PC-3 (cell line): ENCODE measurements at regions not wholly inside any gene's neighbourhood (a gene's known extent, or its start where the extent isn't known, plus 50 kb on each side); places are given as distances from the start of the nearest gene placed in this dataset.

Experiments
- ATAC-seq: fragments of 200-7000 bp; cut with Tn5 transposase; 2 replicates; pipeline ENCODE4 v1.9.1; 2020; ENCODE audit warnings: mild to moderate bottlenecking, moderate library complexity
- BruUV-seq: library from RNA; stranded (reverse); fragments of 400-500 nt; replicated peaks from 2 replicates; lab custom pipeline; 2021; lab: Mats Ljungman, UMichigan
- CTCF ChIA-PET: fragments of 300-600 bp; sonication (Branson Sonifier 250); formaldehyde crosslinking; loops from one replicate; lab custom pipeline; 2022; ENCODE audit warnings: antibody characterized with exemption; lab: Charles Lee
- POLR2A ChIA-PET: fragments of 300-600 bp; sonication (Branson Sonifier 250); formaldehyde crosslinking; loops from one replicate; lab custom pipeline; 2022; ENCODE audit warnings: antibody characterized with exemption; ENCODE audit not compliant: unreplicated experiment; lab: Charles Lee
- DNase-seq: peaks from one replicate; pipeline ENCODE4 v3.0.0-alpha.2; 2015
- H2AFZ ChIP-seq: fragments of 300-600 bp; sonication (generic); 2 replicates; pipeline ENCODE4 v1.6.0; 2016; ENCODE audit warnings: antibody characterized with exemption, low read length
- H3F3A ChIP-seq: fragments of 300-600 bp; sonication (generic); one replicate; pipeline ENCODE4 v1.6.0; 2017; ENCODE audit warnings: antibody characterized with exemption, low read length, control low read depth, mild to moderate bottlenecking; ENCODE audit not compliant: unreplicated experiment
- H3K27ac ChIP-seq: fragments of 300-600 bp; sonication (generic); 2 replicates; pipeline ENCODE4 v1.5.1; 2016; ENCODE audit warnings: mild to moderate bottlenecking, low read length
- H3K27me3 ChIP-seq: fragments of 300-600 bp; sonication (generic); 2 replicates; pipeline ENCODE4 v1.6.1; 2016; ENCODE audit warnings: low read length, mixed read lengths
- H3K36me3 ChIP-seq: fragments of 300-600 bp; sonication (generic); 2 replicates; pipeline ENCODE4 v1.6.1; 2016; ENCODE audit warnings: low read depth, mixed run types, low read length, mixed read lengths
- H3K4me1 ChIP-seq: fragments of 300-600 bp; sonication (generic); 2 replicates; pipeline ENCODE4 v1.5.1; 2016; ENCODE audit warnings: low read length; ENCODE audit not compliant: insufficient read depth
- H3K4me2 ChIP-seq: fragments of 300-600 bp; sonication (generic); 2 replicates; pipeline ENCODE4 v1.6.0; 2016; ENCODE audit warnings: low read length
- H3K4me3 ChIP-seq: fragments of 300-600 bp; sonication (generic); 2 replicates; pipeline ENCODE4 v1.5.1; 2016; ENCODE audit warnings: mild to moderate bottlenecking, low read length, mixed read lengths
- H3K79me2 ChIP-seq: fragments of 300-600 bp; sonication (generic); 2 replicates; pipeline ENCODE4 v1.6.1; 2017; ENCODE audit warnings: low read length, mixed read lengths
- H3K9ac ChIP-seq: fragments of 300-600 bp; sonication (generic); 2 replicates; pipeline ENCODE4 v1.6.0; 2016; ENCODE audit warnings: mild to moderate bottlenecking, low read length
- H3K9me2 ChIP-seq: fragments of 300-600 bp; sonication (generic); replicated peaks from 2 replicates; pipeline ENCODE4 v1.6.1; 2016; ENCODE audit warnings: mixed run types, low read length, mixed read lengths
- H3K9me3 ChIP-seq: fragments of 300-600 bp; sonication (generic); 2 replicates; pipeline ENCODE4 v1.6.1; 2016; ENCODE audit warnings: low read length, mixed read lengths
- H4K20me1 ChIP-seq: fragments of 300-600 bp; sonication (generic); 2 replicates; pipeline ENCODE4 v1.6.1; 2016; ENCODE audit warnings: low read length, mixed read lengths
- CTCF ChIP-seq: fragments of 300-600 bp; sonication (generic); conservative IDR thresholded peaks from 2 replicates; pipeline ENCODE4 v1.5.1; 2017; ENCODE audit warnings: antibody characterized with exemption, low read depth, mild to moderate bottlenecking, low read length
- EZH2 ChIP-seq: fragments of 300-600 bp; sonication (generic); IDR thresholded peaks from one replicate; pipeline ENCODE4 v1.6.1; 2017; ENCODE audit warnings: antibody characterized with exemption, mild to moderate bottlenecking, low read length; ENCODE audit not compliant: unreplicated experiment
- EZH2phosphoT487 ChIP-seq: fragments of 300-600 bp; sonication (generic); IDR thresholded peaks from 2 replicates; pipeline ENCODE4 v1.6.1; 2018; ENCODE audit warnings: mild to moderate bottlenecking, antibody characterized with exemption, low read length, borderline replicate concordance
- intact Hi-C: fragments of 100-400 bp; cut with micrococcal nuclease; formaldehyde crosslinking; loops from 2 replicates; pipeline ENCODE4 v1.9.0; 2023

DNA sequence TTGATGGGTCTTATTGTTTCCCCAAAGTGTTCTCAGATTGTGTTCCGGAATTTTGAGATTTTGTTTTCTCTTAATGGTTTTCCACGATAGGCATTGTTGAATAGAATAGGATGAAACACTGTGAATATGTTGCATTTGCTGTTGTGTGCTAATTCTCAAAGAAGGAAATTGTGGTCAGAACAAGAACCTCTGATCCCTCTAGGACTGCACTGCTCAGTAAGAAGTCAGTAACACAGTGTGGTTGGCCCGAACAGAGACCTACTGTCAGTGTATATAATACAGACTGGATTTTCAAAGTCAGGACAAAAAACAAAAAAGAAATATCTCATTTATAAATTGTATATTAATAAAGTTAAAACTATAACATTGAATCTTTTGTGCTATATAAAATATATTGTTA is 494.8 kb downstream of the MAT2B start:
- H3K4me2 ChIP-seq, result no peak overlapping the region
- no peak for ATAC-seq
- no peaks in the 10 kb centered on the region for H3K79me2 ChIP-seq
- no peaks in the 10 kb centered on the region; the same call in 1 of the 2 replicates for H3K9me3 ChIP-seq
- TF ChIP-seq EZH2phosphoT487 (no peak), EZH2 (no peak), CTCF (no peak)
- H3K4me3 ChIP-seq, result no peak overlapping the region
- H3K4me1 ChIP-seq, result no peaks in the 10 kb centered on the region
- no peak overlapping the region for H2AFZ ChIP-seq
- intact Hi-C loops, result no loop called here
- no peak for DNase-seq
- no peaks in the 10 kb centered on the region for H3K9me2 ChIP-seq
- no peaks in the 10 kb centered on the region for H3K27me3 ChIP-seq
- no peaks in the 10 kb centered on the region for H4K20me1 ChIP-seq
- BruUV-seq, result no TSS peak
- no peak overlapping the region for H3K9ac ChIP-seq
- no peaks in the 10 kb centered on the region for H3K36me3 ChIP-seq
- H3K27ac ChIP-seq, result no peak overlapping the region
- ChIA-PET CTCF (no interaction called here), POLR2A (no interaction called here)
- no peaks in the 10 kb centered on the region for H3F3A ChIP-seq

GRCh38 chr5:164000819-164001218 is 495.4 kb downstream of the MAT2B start:
- ChIA-PET POLR2A (no interaction called here), CTCF (no interaction called here)
- Histone ChIP-seq H3K9ac (no peak overlapping the region), H3K79me2 (no peaks in the 10 kb centered on the region), H3K4me1 (no peaks in the 10 kb centered on the region), H2AFZ (no peak overlapping the region), H3K27ac (no peak overlapping the region), H3K27me3 (no peaks in the 10 kb centered on the region), H3K9me3 (no peaks in the 10 kb centered on the region; the same call in 1 of the 2 replicates), H3K36me3 (no peaks in the 10 kb centered on the region), H3F3A (no peaks in the 10 kb centered on the region), H3K4me2 (no peak overlapping the region), H3K9me2 (no peaks in the 10 kb centered on the region), H3K4me3 (no peak overlapping the region), H4K20me1 (no peaks in the 10 kb centered on the region)
- intact Hi-C loops, result no loop called here
- no peak for DNase-seq
- ATAC-seq, result no peak
- TF ChIP-seq EZH2 (no peak), EZH2phosphoT487 (no peak), CTCF (no peak)
- no TSS peak for BruUV-seq

GRCh38 chr5:164002214-164002613 is 496.8 kb downstream of the MAT2B start:
- BruUV-seq, result no TSS peak
- no peaks in the 10 kb centered on the region for H3K9me3 ChIP-seq
- H4K20me1 ChIP-seq, result no peaks in the 10 kb centered on the region
- no peak overlapping the region for H3K27ac ChIP-seq
- TF ChIP-seq EZH2phosphoT487 (no peak), CTCF (no peak), EZH2 (no peak)
- ATAC-seq (no peak), DNase-seq (peak; percentile 25)
- H3K9me2 ChIP-seq, result no peaks in the 10 kb centered on the region
- CTCF ChIA-PET, result no interaction called here
- no peaks in the 10 kb centered on the region for H3K36me3 ChIP-seq
- H3K4me1 ChIP-seq, result no peaks in the 10 kb centered on the region
- no peaks in the 10 kb centered on the region for H3K79me2 ChIP-seq
- H3K4me3 ChIP-seq, result no peak overlapping the region
- POLR2A ChIA-PET, result no interaction called here
- no peaks in the 10 kb centered on the region for H3F3A ChIP-seq
- H2AFZ ChIP-seq, result no peak overlapping the region
- H3K4me2 ChIP-seq, result no peak overlapping the region
- H3K27me3 ChIP-seq, result no peaks in the 10 kb centered on the region
- intact Hi-C loops, result no loop called here
- no peak overlapping the region for H3K9ac ChIP-seq
